Left ventricle myocardium inferior (tissue), 1 donor: ENCODE measurements at regions not wholly inside any gene's neighbourhood (a gene's known extent, or its start where the extent isn't known, plus 50 kb on each side); places are given as distances from the start of the nearest gene placed in this dataset.
A peak's percentile ranks its signal among the peaks of the same experiment; 100 is the strongest.

Source experiments
- DNase-seq: peaks from one replicate; pipeline ENCODE4 v3.0.0-alpha.2; 2020
- H3K27ac ChIP-seq: fragments of 200-600 bp; replicated peaks from 2 replicates; pipeline ENCODE4 v1.8.0; 2021
- H3K27me3 ChIP-seq: fragments of 200-600 bp; 2 replicates; pipeline ENCODE4 v1.8.0; 2021; ENCODE audit warnings: low read depth
- H3K36me3 ChIP-seq: fragments of 200-600 bp; 2 replicates; pipeline ENCODE4 v1.8.0; 2021
- H3K4me1 ChIP-seq: fragments of 200-600 bp; 2 replicates; pipeline ENCODE4 v1.8.0; 2021
- H3K4me3 ChIP-seq: fragments of 200-600 bp; 2 replicates; pipeline ENCODE4 v1.8.0; 2021; ENCODE audit warnings: mild to moderate bottlenecking, moderate library complexity
- H3K9me3 ChIP-seq: fragments of 200-600 bp; replicated peaks from 2 replicates; pipeline ENCODE4 v1.8.0; 2021
- CTCF ChIP-seq: fragments of 200-600 bp; IDR thresholded peaks from 2 replicates; pipeline ENCODE4 v1.8.0; 2021; ENCODE audit warnings: antibody characterized with exemption, mild to moderate bottlenecking, borderline replicate concordance
- intact Hi-C: fragments of 100-400 bp; cut with micrococcal nuclease; formaldehyde crosslinking; loops from one replicate; pipeline ENCODE4 v1.11.0; 2022
- donor health status: DM: no; HTN: yes; CAD: no; lungs with severe emphysema.

GRCh38 chr11:119491753-119492510 lies 69.0 kb upstream of the THY1 start:
- peak; percentile 18 for TF ChIP-seq CTCF
- H3K27me3 ChIP-seq: peaks cover 57% of the 10 kb centered on the region
- intact Hi-C loops: no loop called here
- H3K27ac ChIP-seq: no peak overlapping the region
- H3K36me3 ChIP-seq: no peaks in the 10 kb centered on the region
- H3K4me1 ChIP-seq: no peaks in the 10 kb centered on the region
- no peak for DNase-seq
- H3K4me3 ChIP-seq: no peak overlapping the region
- H3K9me3 ChIP-seq: no peaks in the 10 kb centered on the region

- no peak overlapping the region for H3K4me3 ChIP-seq
- no peak for DNase-seq
- intact Hi-C loops: no loop called here
- no peak overlapping the region for H3K27ac ChIP-seq
- H3K36me3 ChIP-seq: no peaks in the 10 kb centered on the region
- no peaks in the 10 kb centered on the region for H3K9me3 ChIP-seq
- no peak for TF ChIP-seq CTCF
- peaks cover 52% of the 10 kb centered on the region for H3K27me3 ChIP-seq
- H3K4me1 ChIP-seq: no peaks in the 10 kb centered on the region
Measured at GRCh38 chr11:119490253-119491006, 67.5 kb upstream of the THY1 start.

DNA sequence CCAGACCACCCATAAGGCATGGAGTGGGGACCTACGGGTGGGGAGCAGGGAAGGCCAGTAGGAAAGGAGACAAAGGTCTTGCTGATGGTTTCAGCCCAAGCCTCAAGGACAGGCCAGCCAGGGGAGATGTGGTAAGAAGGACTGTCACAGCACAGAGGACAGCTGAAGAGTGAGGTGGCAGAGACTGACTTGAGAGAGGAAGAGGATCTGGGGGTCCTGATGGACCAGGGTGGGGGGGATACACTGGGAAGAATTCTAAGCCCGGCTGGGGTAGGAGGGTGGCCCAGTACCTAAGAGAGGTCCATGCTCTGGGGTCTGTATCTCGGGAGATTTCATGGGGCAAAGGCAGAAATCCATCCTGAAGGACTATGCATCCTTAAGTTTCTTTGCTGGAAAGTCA lies 66.1 kb upstream of the THY1 start:
- DNase-seq: no peak
- intact Hi-C loops: no loop called here
- Histone ChIP-seq H3K36me3 (no peaks in the 10 kb centered on the region), H3K9me3 (no peaks in the 10 kb centered on the region), H3K27me3 (peaks cover 58% of the 10 kb centered on the region), H3K4me1 (no peaks in the 10 kb centered on the region), H3K4me3 (no peak overlapping the region), H3K27ac (no peak overlapping the region)
- TF ChIP-seq CTCF: no peak

- Histone ChIP-seq H3K36me3 (no peaks in the 10 kb centered on the region), H3K27me3 (peaks cover 58% of the 10 kb centered on the region), H3K4me3 (no peak overlapping the region), H3K9me3 (no peaks in the 10 kb centered on the region), H3K27ac (no peak overlapping the region), H3K4me1 (no peaks in the 10 kb centered on the region)
- intact Hi-C loops: no loop called here
- TF ChIP-seq CTCF: no peak
- DNase-seq: no peak
Measured at GRCh38 chr11:119488256-119488995, 65.5 kb upstream of the THY1 start.

DNA sequence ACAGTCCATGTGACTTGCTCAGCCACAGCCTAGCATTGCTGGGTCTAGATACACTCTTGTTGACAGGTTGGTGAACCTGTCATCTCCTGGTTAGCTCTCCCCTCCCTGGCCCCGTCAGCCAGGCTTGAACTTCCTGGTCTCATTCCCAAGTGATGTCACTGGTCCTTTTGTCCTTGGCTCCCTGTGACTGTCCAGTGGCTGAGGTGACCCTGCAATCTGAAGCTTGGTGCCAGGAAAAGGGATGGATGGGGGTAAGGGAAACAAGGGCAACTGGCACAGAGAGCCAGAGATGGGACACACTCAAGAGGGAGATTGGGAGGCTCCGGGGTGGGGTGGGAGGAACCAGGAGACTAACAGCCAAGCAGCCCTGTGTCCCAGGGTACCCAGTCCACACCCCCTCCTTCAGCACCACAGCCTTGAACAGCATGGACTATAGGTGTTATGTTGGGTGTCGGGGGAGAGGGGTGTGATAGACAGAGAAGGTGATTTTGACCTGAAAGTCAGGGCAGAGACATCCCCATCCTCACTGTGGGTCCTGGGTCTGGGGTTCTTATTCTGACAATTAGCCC lies 63.8 kb upstream of the THY1 start:
- Histone ChIP-seq H3K27ac (no peak overlapping the region), H3K4me1 (peaks cover 1% of the 10 kb centered on the region), H3K4me3 (no peak overlapping the region), H3K9me3 (no peaks in the 10 kb centered on the region), H3K27me3 (peaks cover 71% of the 10 kb centered on the region), H3K36me3 (no peaks in the 10 kb centered on the region)
- intact Hi-C loops: no loop called here
- no peak for TF ChIP-seq CTCF
- no peak for DNase-seq
